Gastrocnemius medialis (tissue), 4 donors: ENCODE measurements at regions not wholly inside any gene's neighbourhood (a gene's known extent, or its start where the extent isn't known, plus 50 kb on each side); places are given as distances from the start of the nearest gene placed in this dataset.

Source experiments
- CTCF ChIP-seq, 5 experiments: fragments of 450-650 bp in 3 of 5; fragments of 200-600 bp in 2 of 5; sonication (generic) in 2 of 5; IDR thresholded peaks in 4 of 5; conservative IDR thresholded peaks in 1 of 5; 1 replicate in 4 of 5; 2 replicates in 1 of 5; pipeline ENCODE4 v1.5.1; 2016 to 2019; ENCODE audit warnings: antibody characterized with exemption in 5 of 5, mild to moderate bottlenecking in 3 of 5, moderate library complexity in 3 of 5
- POLR2A ChIP-seq, 2 donors: fragments of 450-650 bp; IDR thresholded peaks; one replicate each; pipeline ENCODE4 v1.6.1; 2017; ENCODE audit warnings: antibody characterized with exemption in 2 of 2, mild to moderate bottlenecking in 2 of 2, moderate library complexity in 2 of 2

GRCh38 chr2:109685453-109685852 lies 71.3 kb downstream of the SOWAHC start:
- TF ChIP-seq CTCF (IDR thresholded peaks at IDR 0.05 in 4 of 5, conservative IDR thresholded peaks at IDR 0.05 in 1 of 5) (no peak), POLR2A (IDR thresholded peaks at IDR 0.05) (no peak)
